ENCODE measurements at regions not wholly inside any gene's neighbourhood (a gene's known extent, or its start where the extent isn't known, plus 50 kb on each side); places are given as distances from the start of the nearest gene placed in this dataset.

DNA sequence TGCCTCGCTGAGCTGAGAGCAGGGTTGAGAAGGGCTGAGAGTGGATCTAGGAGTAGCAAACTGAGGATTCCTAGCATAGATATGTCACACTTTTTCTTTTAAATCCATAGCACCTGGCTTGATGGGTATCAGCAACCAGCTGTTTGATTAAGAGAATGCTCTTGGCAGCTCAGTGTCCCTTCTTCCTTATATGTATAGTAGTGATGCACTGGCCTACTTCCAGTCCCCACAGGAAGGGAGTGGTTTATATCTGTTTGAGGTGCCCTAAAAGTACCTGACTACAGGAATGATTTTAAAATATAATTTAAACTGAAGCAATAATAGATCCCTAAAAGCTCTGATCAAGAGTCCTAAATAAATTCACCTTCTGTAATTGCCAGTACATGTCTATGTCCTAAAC is 546.8 kb upstream of the ZNF608 start:
- no peak for DNase-seq

DNA sequence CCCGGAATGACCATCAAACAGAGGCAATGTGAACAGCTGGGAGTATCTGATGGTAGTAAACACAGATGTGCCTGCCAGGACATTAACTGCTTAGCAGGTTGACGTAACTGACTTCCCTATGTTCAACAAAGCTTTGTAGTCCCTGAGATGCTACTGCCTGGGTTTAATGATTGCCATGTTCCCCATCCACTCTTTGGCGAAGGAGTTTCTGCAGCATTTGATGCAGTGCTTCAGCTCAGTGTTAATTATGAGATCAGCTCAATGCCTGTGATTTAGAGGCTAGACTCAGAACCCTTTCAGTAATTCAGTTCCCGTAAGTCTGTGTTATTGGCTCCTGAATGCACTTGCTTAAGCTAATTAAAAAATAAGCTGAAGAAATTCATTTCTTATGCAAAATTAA is 547.3 kb upstream of the ZNF608 start:
- DNase-seq: no peak

GRCh38 chr5:125294844-125295243 is 548.4 kb upstream of the ZNF608 start:
- no peak for DNase-seq

DNA sequence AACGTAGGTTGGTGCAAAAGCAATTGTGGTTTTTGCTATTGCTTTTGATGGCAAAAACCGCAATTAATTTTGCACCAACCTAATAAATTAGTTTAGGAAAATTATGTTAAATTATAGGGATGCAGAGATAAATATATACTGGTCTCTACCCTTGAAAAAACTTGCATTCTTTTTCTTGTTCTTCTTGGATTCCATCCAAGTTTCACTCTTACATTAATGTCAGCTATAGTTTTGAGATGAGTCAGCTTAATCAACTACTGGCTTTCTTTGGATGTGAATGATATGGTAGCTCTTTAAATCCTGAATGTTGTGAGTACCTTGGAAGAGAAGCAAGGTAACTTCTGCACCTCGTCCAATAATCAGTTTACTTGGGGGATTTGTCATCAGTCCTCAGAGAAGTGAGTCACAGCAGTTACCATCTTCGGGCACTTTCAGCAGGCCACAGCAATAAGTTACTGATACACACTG is 549.0 kb upstream of the ZNF608 start:
- DNase-seq: no peak

GRCh38 chr5:125298258-125298657 is 551.8 kb upstream of the ZNF608 start:
- DNase-seq: no peak

DNA sequence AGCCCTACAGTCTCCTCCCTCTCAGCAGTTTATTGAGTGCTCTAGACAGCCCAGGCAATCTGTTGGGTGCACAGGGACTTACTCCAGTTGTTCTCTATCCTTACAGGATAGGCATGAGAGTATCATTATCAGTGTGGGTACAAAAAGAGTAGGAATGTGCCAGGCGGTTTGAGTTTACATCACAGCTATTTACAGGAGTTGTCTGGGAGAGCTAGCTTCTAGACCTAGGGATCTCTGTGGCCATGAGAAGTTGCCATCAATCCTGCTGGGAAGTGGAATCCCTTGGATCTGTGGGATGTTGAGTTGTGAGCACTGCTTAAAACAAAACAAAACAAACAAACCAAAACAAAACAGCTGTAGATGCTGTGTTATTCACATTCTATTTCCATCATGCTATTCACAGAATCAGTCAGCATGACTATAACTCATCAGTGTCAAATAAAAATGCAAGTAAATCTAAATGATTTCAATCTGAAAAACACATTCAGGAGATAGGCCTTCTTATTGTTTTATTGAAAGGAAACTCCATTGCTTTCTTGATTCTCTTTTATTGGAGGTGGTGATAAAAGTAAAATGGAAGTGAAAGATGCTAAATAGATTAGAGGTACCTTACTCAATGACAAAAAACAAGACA is 552.4 kb upstream of the ZNF608 start:
- no peak for DNase-seq

DNA sequence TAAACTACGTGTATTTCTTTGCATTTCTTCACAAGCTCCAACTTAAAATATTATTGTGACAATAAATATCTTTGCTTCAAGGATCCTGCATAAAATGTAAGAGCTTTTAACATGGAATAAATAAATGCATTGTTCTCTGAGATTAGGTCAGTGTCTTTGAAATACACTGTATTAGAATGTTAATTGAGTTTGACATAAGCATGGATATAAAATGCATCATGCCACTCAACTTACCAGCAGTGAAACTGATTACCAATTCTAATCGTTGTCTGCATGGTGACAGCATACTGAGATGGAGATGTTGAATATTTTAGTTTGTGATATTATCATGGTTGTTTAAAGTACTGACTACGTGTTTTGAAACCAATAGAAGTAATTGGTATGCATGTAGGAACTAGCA is 555.3 kb upstream of the ZNF608 start:
- no peak for DNase-seq

- no peak for DNase-seq
Measured at GRCh38 chr5:125302577-125302976, 556.1 kb upstream of the ZNF608 start.

DNA sequence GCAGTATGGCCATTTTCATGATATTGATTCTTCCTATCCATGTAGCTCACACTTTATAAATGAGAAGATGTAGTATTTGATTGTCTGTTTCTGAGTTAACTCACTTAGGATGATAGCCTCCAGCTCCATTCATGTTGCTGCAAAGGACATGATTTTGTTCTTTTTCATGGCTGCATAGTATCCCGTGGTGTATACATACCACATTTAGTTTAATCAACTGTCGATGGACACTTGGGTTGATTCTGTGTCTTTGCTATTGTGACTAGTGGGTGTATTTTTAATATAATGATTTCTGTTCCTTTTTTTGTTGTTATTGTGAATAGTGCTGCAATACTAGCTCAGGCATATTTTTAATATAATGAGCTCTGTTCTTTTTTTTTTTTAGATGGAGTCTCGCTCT is 560.3 kb upstream of the ZNF608 start:
- no peak for DNase-seq

DNA sequence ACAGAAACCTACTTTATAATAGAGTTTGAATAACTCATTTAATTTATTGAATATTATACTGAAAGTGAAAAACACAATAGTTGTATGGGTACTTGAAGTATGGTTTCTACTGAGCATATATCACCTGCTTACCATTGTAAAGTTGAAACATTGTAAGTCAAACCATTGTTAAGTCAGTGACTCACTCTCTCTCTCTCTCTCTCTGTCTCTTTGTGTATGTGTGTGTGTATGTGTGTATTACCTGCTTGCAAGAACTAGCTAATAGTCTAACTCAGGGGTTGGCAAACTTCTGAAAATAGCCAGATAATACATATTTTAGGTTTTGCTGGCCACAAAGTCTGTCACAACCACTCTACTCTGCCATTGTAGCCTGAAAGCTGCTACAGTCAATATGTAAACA is 564.3 kb upstream of the ZNF608 start:
- no peak for DNase-seq

GRCh38 chr5:125311743-125312142 is 565.3 kb upstream of the ZNF608 start:
- DNase-seq: no peak

DNA sequence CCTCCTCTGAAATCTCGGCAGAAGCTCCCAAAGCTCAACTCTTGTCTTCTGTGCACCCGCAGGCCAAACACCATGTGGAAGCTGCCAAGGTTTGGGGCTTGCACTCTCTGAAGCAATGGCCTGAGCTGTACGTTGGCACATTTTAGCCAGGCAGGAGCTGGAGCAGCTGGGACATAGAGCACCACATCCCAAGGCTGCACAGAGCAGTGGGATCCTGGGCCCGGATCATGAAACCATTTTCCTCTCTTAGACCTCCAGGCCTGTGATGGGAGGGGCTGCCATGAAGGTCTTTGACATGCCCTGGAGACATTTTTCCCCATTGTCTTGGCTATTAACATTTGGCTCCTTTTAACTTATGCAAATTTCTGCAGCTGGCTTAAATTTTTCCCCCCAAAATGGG is 567.1 kb upstream of the ZNF608 start:
- no peak for DNase-seq

DNA sequence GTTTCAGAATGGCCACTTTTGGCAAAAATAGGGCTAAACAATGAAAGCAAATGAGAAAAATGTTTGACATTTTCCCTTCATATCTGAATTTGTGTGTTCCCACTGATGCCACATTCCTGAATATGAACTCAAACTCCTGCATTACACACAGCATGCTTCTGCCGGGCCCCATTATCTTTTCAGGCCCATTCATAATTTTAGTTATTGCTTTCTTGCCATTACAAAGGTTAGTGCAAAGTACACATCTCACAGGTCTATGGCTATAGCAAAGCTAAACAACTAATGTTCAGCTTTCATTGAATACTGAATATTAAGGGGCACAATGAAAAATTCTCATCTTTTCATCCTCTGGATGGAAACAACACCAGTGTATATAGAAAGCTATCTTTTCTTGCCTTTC is 568.9 kb upstream of the ZNF608 start:
- DNase-seq: no peak

GRCh38 chr5:125316391-125316790 is 570.0 kb upstream of the ZNF608 start:
- no peak for DNase-seq

DNA sequence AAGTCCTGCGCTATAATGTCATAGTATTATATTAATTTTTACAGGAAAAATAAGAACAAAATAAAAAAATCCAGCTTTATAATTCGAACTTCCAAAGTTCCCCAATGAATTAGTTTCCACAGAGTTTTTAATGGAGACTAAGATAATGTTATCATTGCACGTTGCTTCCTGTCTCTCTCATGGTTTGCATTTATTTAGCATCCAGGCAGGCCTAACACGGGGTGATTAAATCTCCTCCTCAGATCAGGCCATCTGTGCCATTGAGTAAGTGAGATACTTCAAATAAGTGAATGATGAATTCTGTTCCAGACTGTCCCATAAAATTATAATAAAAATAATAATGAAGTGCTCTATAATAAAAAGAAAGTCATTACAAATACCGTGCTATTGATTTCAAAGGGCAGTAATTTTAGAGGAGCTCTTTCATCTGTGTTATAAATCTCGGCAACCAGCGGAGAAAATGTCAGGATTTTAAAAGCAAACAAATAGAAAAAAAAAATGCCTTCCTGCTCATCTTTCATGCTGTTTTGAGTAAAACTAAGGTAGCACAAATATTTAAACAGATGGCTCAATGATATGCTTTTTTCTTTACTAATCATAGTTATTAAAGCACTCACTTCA is 570.6 kb upstream of the ZNF608 start:
- DNase-seq: no peak

DNA sequence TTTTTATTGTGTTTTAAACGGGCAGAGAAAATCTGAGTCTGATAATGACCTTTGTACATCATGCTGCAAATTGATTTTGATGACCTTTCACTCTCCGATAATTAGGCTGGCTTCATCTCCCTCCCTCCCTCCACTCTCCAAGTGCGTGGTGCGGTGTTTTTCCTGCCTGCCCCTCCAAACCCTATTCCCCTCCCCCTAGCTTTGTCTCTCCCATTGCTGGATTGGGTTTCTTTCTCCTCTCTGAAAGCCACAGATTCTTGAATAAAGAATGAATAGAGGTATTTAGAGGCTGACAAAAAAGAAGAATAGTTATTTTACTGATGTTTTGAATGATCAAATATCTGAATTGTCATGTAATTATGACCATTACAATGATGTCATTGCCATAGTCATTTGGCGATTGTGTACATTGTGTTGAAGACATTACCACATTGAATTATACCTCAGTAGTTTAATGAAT is 571.1 kb upstream of the ZNF608 start:
- DNase-seq: no peak

GRCh38 chr5:125321654-125322053 is 575.2 kb upstream of the ZNF608 start:
- no peak for DNase-seq

DNA sequence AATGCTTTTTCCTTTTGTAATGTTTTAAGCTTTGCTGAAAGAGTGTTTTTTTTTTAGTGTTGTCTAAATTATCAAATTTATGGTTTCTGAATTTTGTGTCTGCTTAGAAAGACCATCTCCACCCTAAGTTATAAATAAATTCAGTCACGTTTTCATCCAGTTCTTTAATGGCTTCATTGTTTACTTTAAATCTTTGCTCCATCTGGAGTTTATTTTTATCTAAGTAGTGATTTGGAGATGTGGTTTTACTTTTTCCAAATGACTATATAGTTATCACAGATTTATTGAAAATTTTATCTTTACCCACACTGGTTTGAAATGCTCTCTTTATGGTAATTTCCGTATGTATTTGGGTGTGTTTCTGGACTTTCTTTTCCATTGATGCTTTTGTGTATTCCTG is 577.2 kb upstream of the ZNF608 start:
- DNase-seq: no peak

DNA sequence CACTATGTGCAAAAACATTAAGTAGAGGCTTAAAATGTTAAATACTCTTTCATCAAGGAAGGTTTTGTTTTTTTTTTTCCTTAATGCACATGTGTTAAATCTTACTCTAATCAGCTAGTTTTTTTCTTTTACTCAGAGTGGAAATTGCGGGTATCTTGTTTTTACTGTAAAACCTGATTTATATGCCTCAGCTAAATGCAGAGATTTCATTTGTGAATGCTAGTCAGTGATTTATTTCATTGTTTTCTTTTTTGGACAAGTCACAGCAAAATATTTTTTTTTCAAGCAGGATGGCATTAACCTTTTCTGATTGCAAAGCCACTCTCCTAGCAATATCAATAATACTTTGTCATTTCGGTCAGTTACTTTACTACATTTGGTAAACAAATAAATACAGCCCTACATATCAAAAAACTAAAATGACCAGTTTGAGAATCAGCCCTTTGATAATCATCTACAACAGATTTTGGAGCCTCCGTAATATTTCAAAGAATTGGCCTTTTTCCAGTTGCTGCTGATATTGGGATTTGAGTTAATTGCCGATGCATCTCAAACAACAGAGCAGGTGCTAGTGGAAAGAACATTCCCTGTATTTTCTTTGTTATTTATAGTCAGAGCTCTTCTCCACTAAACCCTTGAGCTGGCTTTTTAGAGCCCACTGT is 579.2 kb upstream of the ZNF608 start:
- DNase-seq: no peak

- no peak for DNase-seq
Measured at GRCh38 chr5:125326150-125326510, 579.7 kb upstream of the ZNF608 start.

DNA sequence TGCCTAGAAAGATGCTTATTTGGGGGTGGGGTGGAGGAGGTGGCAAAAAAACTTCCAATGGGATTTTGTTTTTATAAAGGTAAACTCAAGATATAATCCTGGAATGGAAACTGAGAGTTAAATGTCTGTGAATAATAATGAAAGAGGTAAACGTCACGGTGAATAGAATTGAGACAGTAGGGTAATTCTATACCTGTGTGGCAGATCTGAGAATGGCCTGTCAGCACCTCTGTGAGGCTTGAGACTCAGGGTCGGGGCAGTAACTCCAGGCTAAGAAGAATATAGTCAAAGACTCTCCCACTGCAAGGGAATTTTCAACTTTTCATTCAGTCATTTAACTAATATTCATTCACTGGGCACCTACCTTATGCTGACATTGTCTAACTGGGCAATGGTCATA is 581.2 kb upstream of the ZNF608 start:
- DNase-seq: no peak

GRCh38 chr5:125331987-125332598 is 585.7 kb upstream of the ZNF608 start:
- no peak for DNase-seq

GRCh38 chr5:125333416-125333815 is 587.0 kb upstream of the ZNF608 start:
- DNase-seq: no peak

- no peak for DNase-seq
Measured at GRCh38 chr5:125336401-125336800, 590.0 kb upstream of the ZNF608 start.

Data from right kidney (tissue), 1 donor.